Psoas muscle (tissue), 7 donors: ENCODE measurements at regions not wholly inside any gene's neighbourhood (a gene's known extent, or its start where the extent isn't known, plus 50 kb on each side); places are given as distances from the start of the nearest gene placed in this dataset.

Experiments used
- ATAC-seq, 4 donors: fragments of 200-7000 bp; cut with Tn5 transposase; one replicate each; pipeline ENCODE4 v1.9.1; 2020; ENCODE audit warnings: moderate library complexity in 3 of 4, mild to moderate bottlenecking in 2 of 4
- DNase-seq, 2 donors: peaks; one replicate each; pipeline ENCODE4 v3.0.0-alpha.2; 2020
- H3K27ac ChIP-seq: fragments of 200-600 bp; one replicate; pipeline ENCODE4 v1.8.0; 2022
- H3K27me3 ChIP-seq, 3 donors: fragments of 200-600 bp in 1 of 3; one replicate each; pipeline versions ENCODE4 v1.6.1 to v1.8.0; 2013 to 2022; ENCODE audit warnings: low read length in 2 of 3, mild to moderate bottlenecking in 2 of 3, moderate library complexity in 1 of 3; ENCODE audit not compliant: insufficient read depth in 3 of 3
- H3K36me3 ChIP-seq, 2 donors: fragments of 200-600 bp in 1 of 2; one replicate each; pipeline versions ENCODE4 v1.6.1 to v1.8.0; 2013 to 2022; ENCODE audit warnings: low read depth in 1 of 2, mild to moderate bottlenecking in 1 of 2, moderate library complexity in 1 of 2; ENCODE audit not compliant: insufficient read depth in 1 of 2
- H3K4me1 ChIP-seq: fragments of 200-600 bp; one replicate; pipeline ENCODE4 v1.8.0; 2022
- H3K4me3 ChIP-seq: fragments of 200-600 bp; one replicate; pipeline ENCODE4 v1.8.0; 2022; ENCODE audit warnings: mild to moderate bottlenecking
- H3K9me3 ChIP-seq: fragments of 200-600 bp; one replicate; pipeline ENCODE4 v1.8.0; 2022
- CTCF ChIP-seq: fragments of 200-600 bp; IDR thresholded peaks from one replicate; pipeline ENCODE4 v1.8.0; 2022; ENCODE audit warnings: antibody characterized with exemption
- WGBS, 3 donors: extraction: QIAGEN DNeasy Blood & Tissue Kit; methylation state at CpG; one replicate each; pipeline versions ENCODE4 v1.1.6 to v1.1.7; 2013; 5-methylcytosine and 5-hydroxymethylcytosine counted together
- intact Hi-C, 2 donors: fragments of 100-400 bp; cut with DNase I; formaldehyde crosslinking; loops; one replicate each; pipeline versions ENCODE4 v1.11.0 to v1.14.2; 2022
- donor health status: healthy with polysubstance abuse.
- donor health status: DM: no; HTN: no; CAD: no; lungs with moderate emphysema.
- donor health status: Bipolar disorder and iron deficiency.
- donor health status: healthy.
- donor health status: DM: yes; HTN: yes; CAD: no.
- donor health status: DM: no; HTN: no; CAD: no.
- donor health status: DM: yes; HTN: yes; CAD: no.

DNA sequence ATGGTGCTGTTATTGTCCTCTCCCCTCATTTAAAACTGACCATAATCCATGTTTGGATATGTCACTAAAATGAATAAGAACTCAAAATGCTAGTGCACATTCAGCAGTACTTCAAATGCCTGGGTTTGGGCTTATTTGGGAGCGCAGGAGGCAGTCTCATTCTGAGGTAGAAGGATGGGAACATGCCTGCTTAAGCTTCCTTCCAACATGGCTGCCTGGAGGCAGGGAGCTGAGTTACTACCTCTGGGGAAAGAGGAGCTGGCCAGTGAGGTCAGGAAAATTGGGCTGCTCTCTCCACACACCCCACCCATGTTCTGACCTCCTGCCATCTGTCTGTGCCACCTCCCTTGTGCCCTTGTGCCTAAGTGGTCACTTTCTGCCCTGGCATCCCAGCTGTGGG is 85.7 kb downstream of the PTPRS start:
- ATAC-seq (no peak), DNase-seq (no peak)
- H3K27me3 ChIP-seq, result no peaks in the 10 kb centered on the region
- WGBS, 3 donors, result 96 to 100% (median 96%) methylated on average over 1 of the region's 1 CpG
- H3K4me3 ChIP-seq, result no peak overlapping the region
- peaks cover 0 to 34% of the 10 kb centered on the region in 2 donors for H3K36me3 ChIP-seq
- peaks cover 8% of the 10 kb centered on the region for H3K9me3 ChIP-seq
- no peak overlapping the region for H3K27ac ChIP-seq
- no peaks in the 10 kb centered on the region for H3K4me1 ChIP-seq
- intact Hi-C loops, result no loop called here
- no peak for TF ChIP-seq CTCF

GRCh38 chr19:5254543-5254942 is 86.1 kb downstream of the PTPRS start:
- peaks cover 0 to 32% of the 10 kb centered on the region in 2 donors for H3K36me3 ChIP-seq
- intact Hi-C loops, result no loop called here
- DNase-seq (no peak), ATAC-seq (no peak)
- 74 to 94% (median 92%) methylated on average over 3 of the region's 3 CpGs for WGBS, 3 donors
- TF ChIP-seq CTCF, result no peak
- H3K27ac ChIP-seq, result no peak overlapping the region
- H3K4me1 ChIP-seq, result no peaks in the 10 kb centered on the region
- H3K9me3 ChIP-seq, result peaks cover 8% of the 10 kb centered on the region
- H3K27me3 ChIP-seq, result no peaks in the 10 kb centered on the region
- H3K4me3 ChIP-seq, result no peak overlapping the region

DNA sequence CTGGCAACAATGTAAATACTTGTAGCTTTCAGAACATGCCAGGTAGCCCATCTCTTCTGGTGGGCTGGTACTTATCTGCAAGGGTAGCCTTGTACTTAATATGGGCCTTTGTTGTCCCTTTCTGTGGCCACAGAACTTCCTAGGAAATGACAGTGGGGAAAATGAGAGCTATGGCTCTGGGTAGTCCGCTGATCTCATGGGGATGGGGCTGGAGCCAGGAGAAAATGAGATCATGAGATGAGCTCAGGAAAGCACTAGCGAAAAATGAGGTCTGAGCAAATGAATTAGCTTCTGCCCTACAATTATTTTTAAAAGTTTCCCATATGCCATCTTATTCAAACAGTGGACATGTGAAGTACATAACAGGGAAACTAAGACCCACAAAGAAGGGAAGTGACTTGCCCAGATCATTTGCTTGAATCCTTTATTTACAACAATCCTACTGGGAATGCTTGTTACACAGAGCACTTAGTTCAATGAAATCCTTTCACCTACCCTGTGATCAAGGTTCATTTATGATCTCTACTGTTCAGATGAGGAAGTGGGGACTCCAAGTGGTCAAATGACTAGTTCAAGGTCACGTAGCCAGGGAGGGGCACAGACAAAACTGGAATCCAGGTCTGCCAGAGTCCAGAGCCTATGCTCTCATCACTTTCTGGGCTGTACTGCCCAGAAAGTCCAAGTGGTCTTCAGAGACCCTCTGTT is 87.1 kb downstream of the PTPRS start:
- ATAC-seq (peak in 1 of 4 donors; percentile 45), DNase-seq (no peak)
- intact Hi-C loops, result no loop called here
- Histone ChIP-seq H3K4me1 (no peaks in the 10 kb centered on the region), H3K4me3 (no peak overlapping the region), H3K9me3 (peaks cover 8% of the 10 kb centered on the region), H3K27ac (no peak overlapping the region), H3K27me3 (no peaks in the 10 kb centered on the region), H3K36me3 (peaks cover 0 to 25% of the 10 kb centered on the region in 2 donors)
- TF ChIP-seq CTCF, result no peak
- 65 to 70% (median 70%) methylated on average over 3 of the region's 3 CpGs for WGBS, 3 donors

GRCh38 chr19:5251096-5252065 is 89.2 kb downstream of the PTPRS start:
- intact Hi-C loops, result no loop called here
- WGBS, 3 donors, result 50 to 60% (median 56%) methylated on average over 25 to 27 of the region's 27 CpGs
- DNase-seq, result no peak
- no peaks in the 10 kb centered on the region for H3K27me3 ChIP-seq
- peaks cover 8% of the 10 kb centered on the region for H3K9me3 ChIP-seq
- ATAC-seq, result peak in 1 of 4 donors; percentile 27
- no peak overlapping the region for H3K4me3 ChIP-seq
- peaks cover 0 to 13% of the 10 kb centered on the region in 2 donors for H3K36me3 ChIP-seq
- H3K4me1 ChIP-seq, result no peaks in the 10 kb centered on the region
- no peak overlapping the region for H3K27ac ChIP-seq
- TF ChIP-seq CTCF, result no peak
